Vagina (tissue), 2 donors: ENCODE measurements at regions not wholly inside any gene's neighbourhood (a gene's known extent, or its start where the extent isn't known, plus 50 kb on each side); places are given as distances from the start of the nearest gene placed in this dataset.

Experiments used
- POLR2A ChIP-seq, 2 donors: fragments of 450-650 bp; IDR thresholded peaks; one replicate each; pipeline ENCODE4 v1.6.1; 2017; ENCODE audit warnings: antibody characterized with exemption in 2 of 2, mild to moderate bottlenecking in 2 of 2, moderate library complexity in 2 of 2
- POLR2AphosphoS5 ChIP-seq, 2 donors: sonication (generic); formaldehyde crosslinking; IDR thresholded peaks; one replicate each; pipeline ENCODE4 v1.9.0; 2017; ENCODE audit warnings: antibody characterized with exemption in 2 of 2, mild to moderate bottlenecking in 2 of 2, low read depth in 1 of 2; ENCODE audit not compliant: insufficient read depth in 1 of 2
- TF ChIP-seq, protein P1 (sequence below), 3 experiments: fragments of 450-650 bp in 2 of 3; fragments of 200-600 bp in 1 of 3; sonication (generic) in 1 of 3; IDR thresholded peaks; one replicate each; pipeline ENCODE4 v1.5.1; 2017 to 2019; ENCODE audit warnings: antibody characterized with exemption in 3 of 3, mild to moderate bottlenecking in 2 of 3, moderate library complexity in 2 of 3

DNA sequence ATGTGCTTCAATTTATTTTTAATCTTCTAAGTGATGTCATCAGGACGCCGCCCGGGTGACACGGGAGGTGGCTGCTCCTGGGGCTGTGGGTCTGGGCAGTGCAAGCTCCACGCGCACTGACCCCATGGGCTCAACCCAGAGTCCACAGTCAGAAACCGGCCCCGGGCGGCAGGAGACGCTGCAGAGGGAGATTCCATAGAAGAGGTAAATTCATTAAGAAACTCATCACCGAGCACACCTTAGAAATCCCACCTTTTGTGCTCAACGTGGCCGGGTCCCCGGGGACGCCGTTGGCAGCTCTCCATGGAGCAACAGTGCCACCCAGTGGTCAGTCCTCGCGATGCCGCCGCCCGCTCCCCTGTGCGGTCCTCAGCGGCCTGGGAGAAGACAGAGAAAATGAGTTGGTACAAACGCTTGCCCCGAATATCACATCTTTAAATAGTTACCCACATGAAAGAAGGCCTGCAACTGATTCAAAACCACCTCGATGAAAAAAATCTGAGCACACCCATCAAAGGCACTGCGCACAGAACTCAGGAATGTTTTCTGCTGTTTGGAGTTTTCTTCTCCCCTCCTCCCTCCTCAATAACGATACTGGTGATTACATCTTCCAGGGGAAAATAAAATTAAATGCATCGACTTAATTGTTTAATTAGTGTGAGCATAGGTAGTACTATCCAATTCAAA is 92.6 kb downstream of the CMPK2 start:
- TF ChIP-seq, protein P1, sequence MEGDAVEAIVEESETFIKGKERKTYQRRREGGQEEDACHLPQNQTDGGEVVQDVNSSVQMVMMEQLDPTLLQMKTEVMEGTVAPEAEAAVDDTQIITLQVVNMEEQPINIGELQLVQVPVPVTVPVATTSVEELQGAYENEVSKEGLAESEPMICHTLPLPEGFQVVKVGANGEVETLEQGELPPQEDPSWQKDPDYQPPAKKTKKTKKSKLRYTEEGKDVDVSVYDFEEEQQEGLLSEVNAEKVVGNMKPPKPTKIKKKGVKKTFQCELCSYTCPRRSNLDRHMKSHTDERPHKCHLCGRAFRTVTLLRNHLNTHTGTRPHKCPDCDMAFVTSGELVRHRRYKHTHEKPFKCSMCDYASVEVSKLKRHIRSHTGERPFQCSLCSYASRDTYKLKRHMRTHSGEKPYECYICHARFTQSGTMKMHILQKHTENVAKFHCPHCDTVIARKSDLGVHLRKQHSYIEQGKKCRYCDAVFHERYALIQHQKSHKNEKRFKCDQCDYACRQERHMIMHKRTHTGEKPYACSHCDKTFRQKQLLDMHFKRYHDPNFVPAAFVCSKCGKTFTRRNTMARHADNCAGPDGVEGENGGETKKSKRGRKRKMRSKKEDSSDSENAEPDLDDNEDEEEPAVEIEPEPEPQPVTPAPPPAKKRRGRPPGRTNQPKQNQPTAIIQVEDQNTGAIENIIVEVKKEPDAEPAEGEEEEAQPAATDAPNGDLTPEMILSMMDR (IDR thresholded peaks at IDR 0.05) = peak; percentile 66 to 92 (median 79)
- TF ChIP-seq POLR2A (IDR thresholded peaks at IDR 0.05) (no peak), POLR2AphosphoS5 (IDR thresholded peaks at IDR 0.05; ENCODE audit: insufficient read depth in 1 of 2, low read depth in 1 of 2) (no peak)
